Bronchial epithelial cell (primary cell): ENCODE measurements at regions not wholly inside any gene's neighbourhood (a gene's known extent, or its start where the extent isn't known, plus 50 kb on each side); places are given as distances from the start of the nearest gene placed in this dataset.

Experiments used
- DNase-seq: peaks from one replicate; pipeline ENCODE4 v3.0.0-alpha.2; 2010; ENCODE audit warnings: low read depth
- FAIRE-seq: peaks from 2 replicates; lab custom pipeline; 2011; peaks lifted over from hg19 to GRCh38; lab: Jason Lieb, UNC
- H3K27me3 ChIP-seq: 2 replicates; pipeline ENCODE4 v1.5.1; 2011; ENCODE audit warnings: low read length; ENCODE audit not compliant: control insufficient read depth, insufficient read depth
- H3K36me3 ChIP-seq: 2 replicates; pipeline ENCODE4 v1.5.1; 2011; ENCODE audit warnings: low read length; ENCODE audit not compliant: control insufficient read depth, insufficient read depth
- H3K4me3 ChIP-seq: 2 replicates; pipeline ENCODE4 v1.5.1; 2011; ENCODE audit warnings: mild to moderate bottlenecking, low read depth, low read length, control low read depth
- TF ChIP-seq, protein P1 (sequence below): IDR thresholded peaks from 2 replicates; pipeline ENCODE4 v1.5.1; 2011; ENCODE audit warnings: mild to moderate bottlenecking, moderate library complexity, low read length, control low read depth, inconsistent platforms; ENCODE audit not compliant: insufficient read depth, severe bottlenecking

GRCh38 chr3:134709561-134710312 is 58.9 kb upstream of the KY start:
- no peaks in the 10 kb centered on the region for H3K27me3 ChIP-seq
- no peaks in the 10 kb centered on the region for H3K36me3 ChIP-seq
- no peak overlapping the region for H3K4me3 ChIP-seq
- DNase-seq, result no peak
- FAIRE-seq, result peak; percentile 36
- TF ChIP-seq, protein P1, sequence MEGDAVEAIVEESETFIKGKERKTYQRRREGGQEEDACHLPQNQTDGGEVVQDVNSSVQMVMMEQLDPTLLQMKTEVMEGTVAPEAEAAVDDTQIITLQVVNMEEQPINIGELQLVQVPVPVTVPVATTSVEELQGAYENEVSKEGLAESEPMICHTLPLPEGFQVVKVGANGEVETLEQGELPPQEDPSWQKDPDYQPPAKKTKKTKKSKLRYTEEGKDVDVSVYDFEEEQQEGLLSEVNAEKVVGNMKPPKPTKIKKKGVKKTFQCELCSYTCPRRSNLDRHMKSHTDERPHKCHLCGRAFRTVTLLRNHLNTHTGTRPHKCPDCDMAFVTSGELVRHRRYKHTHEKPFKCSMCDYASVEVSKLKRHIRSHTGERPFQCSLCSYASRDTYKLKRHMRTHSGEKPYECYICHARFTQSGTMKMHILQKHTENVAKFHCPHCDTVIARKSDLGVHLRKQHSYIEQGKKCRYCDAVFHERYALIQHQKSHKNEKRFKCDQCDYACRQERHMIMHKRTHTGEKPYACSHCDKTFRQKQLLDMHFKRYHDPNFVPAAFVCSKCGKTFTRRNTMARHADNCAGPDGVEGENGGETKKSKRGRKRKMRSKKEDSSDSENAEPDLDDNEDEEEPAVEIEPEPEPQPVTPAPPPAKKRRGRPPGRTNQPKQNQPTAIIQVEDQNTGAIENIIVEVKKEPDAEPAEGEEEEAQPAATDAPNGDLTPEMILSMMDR, result no peak

DNA sequence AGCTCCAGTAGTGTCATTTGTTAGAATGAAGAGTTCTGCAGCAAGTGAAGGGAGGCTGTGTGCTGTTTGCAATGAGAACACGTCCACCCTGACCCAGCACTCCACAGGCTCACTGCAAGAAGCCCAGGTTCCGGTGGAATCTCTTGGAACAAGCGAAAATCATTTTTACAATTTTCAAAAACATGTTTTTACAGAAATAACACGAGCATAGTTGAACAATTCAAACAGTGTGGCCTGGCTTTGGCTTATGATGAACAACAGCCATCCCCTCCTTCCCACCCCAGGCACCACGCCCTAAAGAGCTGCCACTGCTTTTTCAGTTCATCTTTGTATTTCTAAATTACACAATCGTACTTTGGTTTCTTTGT is 59.5 kb upstream of the KY start:
- DNase-seq, result no peak
- Histone ChIP-seq H3K36me3 (no peaks in the 10 kb centered on the region), H3K27me3 (no peaks in the 10 kb centered on the region), H3K4me3 (no peak overlapping the region)
- no peak for FAIRE-seq
- TF ChIP-seq, protein P1, result no peak

GRCh38 chr3:134711284-134711683 is 60.5 kb upstream of the KY start:
- Histone ChIP-seq H3K4me3 (no peak overlapping the region), H3K36me3 (no peaks in the 10 kb centered on the region), H3K27me3 (no peaks in the 10 kb centered on the region)
- TF ChIP-seq, protein P1, result no peak
- DNase-seq, result no peak
- FAIRE-seq, result no peak

GRCh38 chr3:134713671-134714070 is 62.8 kb upstream of the KY start:
- Histone ChIP-seq H3K36me3 (no peaks in the 10 kb centered on the region), H3K4me3 (no peak overlapping the region), H3K27me3 (no peaks in the 10 kb centered on the region)
- TF ChIP-seq, protein P1, result no peak
- DNase-seq, result no peak
- FAIRE-seq, result no peak

DNA sequence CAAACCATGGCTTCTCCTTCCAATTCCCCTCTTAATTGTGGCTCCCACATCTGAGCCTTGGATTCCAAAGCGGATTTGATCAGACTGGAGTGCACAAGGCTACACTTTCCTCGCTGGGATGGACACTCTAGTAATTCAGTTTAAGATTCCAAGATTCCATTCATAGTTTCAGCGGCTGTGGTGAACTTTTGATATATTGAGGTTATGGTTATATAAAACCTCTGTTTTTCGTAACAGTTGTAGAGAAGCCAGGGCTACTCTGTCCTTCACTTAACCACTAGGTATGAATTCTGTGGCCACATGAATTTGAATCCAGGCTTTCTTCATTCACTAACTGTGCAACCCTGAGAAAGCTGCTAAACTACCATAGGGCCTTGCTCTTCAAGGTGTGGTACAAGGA is 67.9 kb upstream of the KY start:
- DNase-seq (no peak), FAIRE-seq (no peak)
- Histone ChIP-seq H3K36me3 (no peaks in the 10 kb centered on the region), H3K27me3 (no peaks in the 10 kb centered on the region), H3K4me3 (no peak overlapping the region)
- TF ChIP-seq, protein P1, result no peak

DNA sequence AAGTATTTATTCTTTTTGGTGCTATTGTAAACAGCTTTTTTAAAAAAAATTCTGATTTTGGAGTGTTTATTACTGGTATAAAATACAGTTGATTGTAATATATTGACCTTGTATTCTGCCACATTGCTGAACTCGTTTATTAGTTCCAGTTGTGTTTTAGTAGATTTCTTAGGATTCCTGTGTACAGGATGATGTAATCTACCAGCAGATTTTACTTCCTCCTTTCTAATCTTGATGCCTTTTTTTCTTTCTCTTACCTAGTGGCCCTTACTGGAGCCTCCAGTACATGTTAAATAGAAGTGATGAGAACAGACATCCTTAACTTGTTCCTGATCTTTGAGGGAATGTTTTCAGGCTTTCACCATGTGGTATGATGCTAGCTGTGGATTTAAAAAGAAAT is 70.4 kb upstream of the KY start:
- FAIRE-seq (no peak), DNase-seq (no peak)
- no peaks in the 10 kb centered on the region for H3K27me3 ChIP-seq
- no peaks in the 10 kb centered on the region for H3K36me3 ChIP-seq
- no peak overlapping the region for H3K4me3 ChIP-seq
- TF ChIP-seq, protein P1, result no peak
